ENCODE measurements at regions not wholly inside any gene's neighbourhood (a gene's known extent, or its start where the extent isn't known, plus 50 kb on each side); places are given as distances from the start of the nearest gene placed in this dataset.

DNA sequence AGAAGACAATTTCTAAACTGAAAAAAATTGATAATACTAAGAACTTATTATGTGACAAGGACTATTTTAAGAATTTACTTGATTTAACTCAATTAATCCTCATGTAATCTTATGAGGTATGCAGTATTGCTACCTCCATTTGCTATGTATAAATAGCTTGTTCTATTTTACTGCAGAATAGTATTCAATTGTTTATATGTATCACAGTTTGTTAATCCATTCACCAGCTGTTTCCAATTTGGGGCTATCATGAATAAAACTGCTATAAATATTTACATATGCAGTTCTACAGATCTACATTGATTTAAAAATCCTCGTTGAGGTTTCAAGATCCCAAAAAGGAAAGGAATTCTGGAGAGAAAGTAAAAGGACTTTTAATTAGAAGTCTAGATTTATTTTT, 54.8 kb upstream of the DOCK10 start:
- DNase-seq (ENCODE audit: low read depth, low spot score) = no peak

Measured in pulmonary artery endothelial cell (primary cell).